HL-60 (cell line): ENCODE measurements at regions not wholly inside any gene's neighbourhood (a gene's known extent, or its start where the extent isn't known, plus 50 kb on each side); places are given as distances from the start of the nearest gene placed in this dataset.
"Not testable (repeated sequence)": the region's sequence is repeated elsewhere in the genome, so short reads cannot be mapped to it uniquely, and the experiment has no call there.

Experiments
- CTCF ChIP-seq: IDR thresholded peaks from one replicate; pipeline ENCODE4 v1.5.1; 2011; ENCODE audit warnings: low read length, control low read depth, inconsistent platforms; ENCODE audit not compliant: insufficient read depth
- POLR2AphosphoS5 ChIP-seq: IDR thresholded peaks from 2 replicates; pipeline ENCODE4 v1.6.1; 2012; ENCODE audit warnings: low read depth
- SPI1 ChIP-seq: IDR thresholded peaks from 2 replicates; pipeline ENCODE4 v1.6.1; 2012; ENCODE audit warnings: low read depth, mild to moderate bottlenecking, borderline replicate concordance

GRCh38 chr15:20283651-20284050, 257.9 kb downstream of the GOLGA6L6 start:
- TF ChIP-seq SPI1, CTCF, POLR2AphosphoS5: not testable (repeated sequence)
